VCaP (cell line): ENCODE measurements at regions not wholly inside any gene's neighbourhood (a gene's known extent, or its start where the extent isn't known, plus 50 kb on each side); places are given as distances from the start of the nearest gene placed in this dataset.
"Not testable (repeated sequence)": the region's sequence is repeated elsewhere in the genome, so short reads cannot be mapped to it uniquely, and the experiment has no call there.

Source experiments
- H3K27ac ChIP-seq: fragments of 450-650 bp; 2 replicates; pipeline ENCODE4 v1.5.1; 2017
- CTCF ChIP-seq: fragments of 450-650 bp; conservative IDR thresholded peaks from 2 replicates; pipeline ENCODE4 v1.5.1; 2017; ENCODE audit warnings: mild to moderate bottlenecking, moderate library complexity

GRCh38 chr20:4324611-4325243 is 75.6 kb upstream of the ADRA1D start:
- TF ChIP-seq CTCF = no peak
- H3K27ac ChIP-seq = no peak overlapping the region

GRCh38 chr20:4322499-4322898 is 73.4 kb upstream of the ADRA1D start:
- TF ChIP-seq CTCF = no peak
- no peak overlapping the region for H3K27ac ChIP-seq

- H3K27ac ChIP-seq = no peak overlapping the region
- TF ChIP-seq CTCF = no peak
Measured at GRCh38 chr20:4320291-4320690, 71.2 kb upstream of the ADRA1D start.

GRCh38 chr20:4318891-4319290 is 69.8 kb upstream of the ADRA1D start:
- no peak for TF ChIP-seq CTCF
- no peak overlapping the region for H3K27ac ChIP-seq

GRCh38 chr20:4310616-4311015 is 61.5 kb upstream of the ADRA1D start:
- H3K27ac ChIP-seq = not testable (repeated sequence)

- no peak overlapping the region for H3K27ac ChIP-seq
- TF ChIP-seq CTCF = no peak
Measured at GRCh38 chr20:4306206-4306605, 57.1 kb upstream of the ADRA1D start.

GRCh38 chr20:4305091-4305490 is 56.0 kb upstream of the ADRA1D start:
- TF ChIP-seq CTCF = no peak
- no peak overlapping the region for H3K27ac ChIP-seq

GRCh38 chr20:4304601-4305000 is 55.5 kb upstream of the ADRA1D start:
- no peak overlapping the region for H3K27ac ChIP-seq
- TF ChIP-seq CTCF = no peak
